GM06990 (cell line): ENCODE measurements at regions not wholly inside any gene's neighbourhood (a gene's known extent, or its start where the extent isn't known, plus 50 kb on each side); places are given as distances from the start of the nearest gene placed in this dataset.

Experiments
- DNase-seq: peaks from one replicate; pipeline ENCODE4 v3.0.0-alpha.2; 2011; ENCODE audit not compliant: insufficient read length; ENCODE audit errors: extremely low read depth
- H3K27me3 ChIP-seq: replicated peaks from 2 replicates; pipeline ENCODE4 v1.6.0; 2011; ENCODE audit warnings: low read length; ENCODE audit not compliant: control insufficient read depth, insufficient read depth
- H3K36me3 ChIP-seq: 2 replicates; pipeline ENCODE4 v1.5.1; 2011; ENCODE audit warnings: low read length; ENCODE audit not compliant: control insufficient read depth, insufficient read depth
- H3K4me3 ChIP-seq: replicated peaks from 2 replicates; pipeline ENCODE4 v1.5.1; 2011; ENCODE audit warnings: low read depth, mild to moderate bottlenecking, control low read depth, low read length
- CTCF ChIP-seq: IDR thresholded peaks from 2 replicates; pipeline ENCODE4 v1.5.1; 2011; ENCODE audit warnings: low read length, control low read depth, mild to moderate bottlenecking, inconsistent platforms; ENCODE audit not compliant: insufficient read depth, poor library complexity, severe bottlenecking

- Histone ChIP-seq H3K4me3 (no peak overlapping the region), H3K27me3 (no peaks in the 10 kb centered on the region; the same call in 1 of the 2 replicates), H3K36me3 (no peaks in the 10 kb centered on the region)
- no peak for TF ChIP-seq CTCF
- no peak for DNase-seq
These were observed 61.3 kb downstream of the UNCX start for GRCh38 chr7:1293950-1294411.

DNA sequence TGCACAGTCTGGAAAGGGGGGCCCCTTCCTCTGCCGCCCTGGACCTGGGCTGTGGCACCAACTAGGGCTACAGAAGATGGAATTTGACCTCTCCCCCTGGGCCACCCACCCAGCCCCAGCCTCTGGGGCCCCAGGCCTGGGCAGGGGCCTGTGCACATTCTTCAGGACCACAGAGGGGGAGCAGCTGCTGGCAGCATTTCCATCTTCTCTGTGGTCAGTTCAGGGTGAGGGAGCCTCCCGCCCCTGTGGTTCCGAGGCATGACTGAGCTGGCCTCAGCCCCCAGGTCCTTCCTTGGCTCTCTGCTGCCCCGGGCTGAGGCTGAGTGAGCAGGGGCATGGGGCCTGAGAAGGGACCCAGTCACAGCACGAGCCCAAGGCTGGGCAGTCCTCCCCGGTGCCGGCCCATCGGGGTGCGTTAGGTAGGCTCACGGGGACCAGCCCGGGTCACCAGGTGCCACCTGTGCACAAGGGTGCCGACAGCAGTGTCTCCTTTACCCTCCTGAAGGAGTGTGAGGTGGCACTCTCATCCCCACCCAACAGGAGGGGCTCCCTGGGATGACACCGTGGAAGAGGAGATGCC lies 63.2 kb downstream of the UNCX start:
- Histone ChIP-seq H3K4me3 (no peak overlapping the region), H3K27me3 (no peaks in the 10 kb centered on the region; the same call in 1 of the 2 replicates), H3K36me3 (no peaks in the 10 kb centered on the region)
- no peak for TF ChIP-seq CTCF
- DNase-seq, result no peak

GRCh38 chr7:1296356-1296981 lies 63.8 kb downstream of the UNCX start:
- DNase-seq, result no peak
- no peak overlapping the region for H3K4me3 ChIP-seq
- no peak for TF ChIP-seq CTCF
- H3K27me3 ChIP-seq, result no peaks in the 10 kb centered on the region; the same call in 1 of the 2 replicates
- H3K36me3 ChIP-seq, result no peaks in the 10 kb centered on the region

DNA sequence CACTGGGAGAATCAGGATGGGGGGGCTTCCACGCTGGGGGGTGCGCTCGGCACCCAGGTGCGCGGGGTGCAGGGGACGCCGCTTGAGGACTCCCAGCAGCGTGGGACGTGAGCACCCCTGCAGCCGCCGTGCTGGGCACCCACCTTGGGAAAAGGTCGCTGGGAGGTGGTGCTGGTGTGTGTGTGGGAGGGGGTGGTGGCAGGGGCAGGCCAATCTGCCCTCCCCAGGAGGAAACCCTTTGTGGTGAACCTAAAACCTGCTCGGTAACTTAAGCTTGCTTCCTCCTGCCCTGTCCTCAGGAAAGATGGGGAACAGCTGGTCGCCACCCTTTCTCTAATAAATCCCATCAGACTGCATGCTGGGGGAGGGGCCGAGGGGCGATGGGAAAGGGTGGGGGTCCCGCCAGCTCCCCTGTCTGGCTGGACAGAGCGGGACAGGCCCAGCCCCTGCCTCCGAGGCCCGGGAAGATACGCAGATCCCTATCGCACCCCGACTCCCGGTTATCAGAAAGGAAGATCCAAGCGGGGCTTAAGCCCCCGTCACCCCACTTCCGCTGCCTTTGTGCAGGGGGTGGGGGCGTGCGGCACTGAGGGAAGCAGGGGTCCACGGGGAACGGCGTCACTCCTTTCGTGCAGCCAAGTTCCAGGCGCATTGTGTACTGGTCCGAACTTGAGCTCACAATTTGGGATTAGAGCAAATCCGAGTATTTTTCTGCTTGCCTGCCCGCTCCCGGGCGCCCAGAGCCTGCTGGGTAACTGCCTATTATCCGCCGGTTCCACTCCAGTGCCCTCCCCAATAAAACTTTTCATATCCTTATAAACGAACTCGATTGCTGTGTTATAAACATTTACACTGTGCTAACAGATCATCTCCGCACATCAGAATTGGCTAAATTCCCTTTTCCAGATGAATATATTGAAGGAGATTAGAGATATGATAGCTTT lies 64.6 kb downstream of the UNCX start:
- Histone ChIP-seq H3K27me3 (no peaks in the 10 kb centered on the region; the same call in 1 of the 2 replicates), H3K36me3 (no peaks in the 10 kb centered on the region)
- DNase-seq, result no peak

More for the DNA sequence above, 64.6 kb downstream of the UNCX start:
- no peak for TF ChIP-seq CTCF
- H3K4me3 ChIP-seq, result no peak overlapping the region
